ENCODE measurements at regions not wholly inside any gene's neighbourhood (a gene's known extent, or its start where the extent isn't known, plus 50 kb on each side); places are given as distances from the start of the nearest gene placed in this dataset.

- TF ChIP-seq CTCF (conservative IDR thresholded peaks at IDR 0.05 in 1 of 2, IDR thresholded peaks at IDR 0.05 in 1 of 2; ENCODE audit: extremely low read depth in 1 of 2, insufficient read depth in 1 of 2, low read depth in 1 of 2, low read length in 2 of 2) (no peak), EZH2 (IDR thresholded peaks at IDR 0.05; ENCODE audit: borderline replicate concordance, low read length) (no peak)
These were observed 963.3 kb upstream of the GRIA3 start for GRCh38 chrX:122220644-122221373.

Measured in mammary epithelial cell (primary cell).